ENCODE measurements at regions not wholly inside any gene's neighbourhood (a gene's known extent, or its start where the extent isn't known, plus 50 kb on each side); places are given as distances from the start of the nearest gene placed in this dataset.

DNA sequence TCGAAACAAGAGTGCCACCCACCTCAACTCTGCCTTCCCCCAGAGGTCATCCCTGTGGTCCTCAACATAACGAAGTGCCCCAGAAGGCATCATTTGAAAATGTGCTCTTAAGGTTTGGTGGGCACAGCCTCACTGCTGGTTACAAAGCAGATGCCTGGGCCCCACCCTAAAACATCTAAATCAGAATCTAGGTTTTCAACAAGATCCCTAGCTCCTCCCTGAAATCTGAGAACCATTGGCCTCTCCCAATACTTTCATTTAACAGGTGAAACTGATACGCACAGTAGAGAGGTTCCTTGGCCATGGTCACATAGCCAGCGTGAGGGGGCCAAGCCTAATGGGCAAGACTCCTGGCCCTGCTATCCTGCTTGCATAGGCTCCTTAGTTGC, 376.2 kb upstream of the CLINT1 start:
- TF ChIP-seq EZH2 (IDR thresholded peaks at IDR 0.05) (no peak), POLR2AphosphoS5 (IDR thresholded peaks at IDR 0.05; ENCODE audit: borderline replicate concordance, low read depth, low read length) (no peak)

Data from SK-N-MC (cell line).